EL (cell line): ENCODE measurements at regions not wholly inside any gene's neighbourhood (a gene's known extent, or its start where the extent isn't known, plus 50 kb on each side); places are given as distances from the start of the nearest gene placed in this dataset.

Source experiments
- DNase-seq: peaks from one replicate; pipeline ENCODE4 v3.0.0-alpha.2; 2016

DNA sequence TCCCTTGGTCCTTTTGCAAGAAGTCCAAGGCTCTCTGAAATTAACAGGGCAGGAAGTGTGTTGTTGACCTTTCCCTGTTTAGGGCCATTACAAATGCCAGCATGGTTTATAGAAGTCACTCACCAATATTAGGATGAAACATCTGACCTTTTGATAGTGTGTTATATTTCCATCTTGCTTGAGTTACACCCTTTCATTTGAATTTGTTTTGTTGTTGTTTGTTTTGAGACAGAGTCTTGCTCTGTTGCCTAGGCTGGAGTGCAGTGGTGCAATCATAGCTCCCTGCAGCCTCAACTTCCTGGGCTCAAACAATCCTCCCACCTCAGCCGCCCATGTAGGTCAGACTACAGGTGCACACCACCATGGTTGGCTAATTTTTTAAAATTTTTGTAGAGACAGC lies 241.1 kb upstream of the USP9Y start:
- no peak for DNase-seq

DNA sequence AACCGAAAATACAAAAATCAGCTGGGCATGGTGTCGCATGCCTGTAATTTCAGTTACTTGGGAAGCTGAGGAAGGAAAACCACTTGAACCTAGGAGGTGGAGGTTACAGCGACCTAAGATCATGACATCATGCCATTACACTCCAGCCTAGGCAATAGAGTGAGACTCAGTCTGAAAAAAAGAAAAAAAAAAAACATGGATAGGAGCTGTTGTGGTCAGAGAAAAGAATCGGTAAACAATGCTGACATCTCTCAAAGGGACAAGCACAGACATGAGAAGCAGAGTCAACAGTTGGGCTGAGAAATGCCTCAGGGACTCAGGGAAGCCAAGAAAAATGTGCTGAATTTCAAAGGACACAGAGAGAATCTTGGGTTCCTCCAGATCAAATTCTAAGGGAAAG lies 236.9 kb upstream of the USP9Y start:
- no peak for DNase-seq

DNA sequence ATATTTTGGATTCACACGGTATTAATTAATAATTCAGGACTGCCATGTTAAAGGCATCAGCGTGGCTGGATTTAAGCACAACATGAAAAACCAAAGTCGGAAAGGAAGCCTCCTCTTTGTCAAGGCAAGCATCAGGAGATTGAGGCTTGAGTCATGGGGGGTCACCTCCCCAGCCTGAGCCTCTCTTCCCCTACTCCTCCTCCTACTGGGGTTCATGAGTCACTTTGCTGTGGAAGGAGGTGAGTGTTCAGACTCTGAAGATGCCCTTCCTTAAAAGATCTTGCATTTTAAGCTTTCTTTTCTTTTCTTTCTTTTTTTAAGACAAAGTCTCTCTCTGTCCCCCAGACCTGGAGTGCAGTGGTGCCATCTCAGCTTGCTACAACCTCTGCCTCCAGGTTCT lies 235.3 kb upstream of the USP9Y start:
- no peak for DNase-seq

DNA sequence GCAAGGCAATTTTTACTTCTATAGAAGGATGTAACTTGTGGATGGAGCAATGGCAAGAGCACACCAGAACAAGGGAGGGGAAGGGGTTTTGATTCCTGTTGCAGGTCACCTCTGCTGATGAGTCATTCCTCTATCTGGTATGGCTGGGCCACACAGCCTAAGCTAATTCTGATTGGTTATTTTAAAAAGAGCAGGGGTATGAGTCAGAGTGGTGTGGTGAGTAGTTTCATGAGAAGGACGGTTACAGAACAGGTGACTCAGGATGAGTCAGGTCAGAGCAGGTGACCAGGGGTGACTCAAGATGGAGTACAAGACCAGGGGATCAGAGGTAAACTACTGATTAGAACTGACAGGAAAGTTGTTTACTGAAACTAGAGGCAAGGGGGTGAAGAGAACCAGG lies 231.9 kb upstream of the USP9Y start:
- DNase-seq = peak; percentile 9

DNA sequence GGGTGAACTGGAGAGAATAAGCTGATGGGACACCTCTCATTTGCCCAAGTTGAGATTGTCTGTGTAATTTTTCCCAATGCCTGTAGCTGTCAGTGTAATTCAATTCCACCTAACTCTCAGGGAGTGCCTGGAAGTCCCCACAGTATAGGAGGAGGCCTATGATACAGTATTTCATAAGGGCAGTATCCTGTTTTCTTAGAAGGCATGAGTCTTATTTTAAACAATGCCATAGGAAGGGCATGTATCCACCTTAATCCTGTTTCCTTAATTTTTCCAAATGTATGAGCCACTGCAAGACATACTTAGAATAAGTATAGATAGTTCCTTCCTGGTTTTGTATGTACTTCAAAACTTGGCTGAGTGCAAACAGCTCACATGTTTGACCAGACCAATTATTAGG lies 226.6 kb upstream of the USP9Y start:
- no peak for DNase-seq

DNA sequence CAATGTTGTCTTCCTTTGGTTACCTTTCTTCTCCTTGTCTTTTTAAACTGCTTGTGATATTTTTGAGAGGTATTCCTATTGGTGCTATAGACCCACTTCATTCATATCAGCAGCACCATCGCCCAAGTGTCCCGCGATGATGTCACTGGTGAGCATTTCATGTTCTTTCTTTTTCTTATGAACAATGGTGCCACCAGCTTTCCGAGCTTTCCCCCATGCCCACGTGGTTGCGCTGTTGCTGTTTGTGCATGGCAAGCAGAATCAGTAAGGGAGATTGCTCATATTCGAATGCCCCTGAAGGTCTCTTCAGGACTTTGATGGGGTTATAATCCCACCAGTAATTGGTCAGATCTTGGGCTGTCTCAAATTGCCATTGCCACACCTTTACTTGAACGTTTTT lies 221.6 kb upstream of the USP9Y start:
- peak; percentile 63 for DNase-seq

DNA sequence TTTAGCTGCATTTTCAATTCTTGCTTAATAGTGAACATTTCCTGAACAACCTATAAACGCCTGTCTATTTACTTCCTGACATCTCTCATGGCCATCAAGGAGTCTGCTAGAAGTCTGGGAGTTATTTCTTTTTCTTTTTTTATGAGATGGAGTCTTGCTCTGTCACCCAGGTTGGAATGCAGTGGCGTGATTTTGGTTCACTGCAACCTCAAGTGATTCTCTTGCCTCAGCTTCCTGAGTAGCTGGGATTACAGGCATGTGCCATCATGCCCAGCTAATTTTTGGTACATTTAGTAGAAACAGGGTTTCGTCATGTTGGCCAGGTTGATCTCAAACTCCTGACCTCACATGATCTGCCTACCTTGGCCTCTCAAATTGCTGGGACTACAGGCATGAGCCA lies 217.6 kb upstream of the USP9Y start:
- DNase-seq = peak; percentile 39

DNA sequence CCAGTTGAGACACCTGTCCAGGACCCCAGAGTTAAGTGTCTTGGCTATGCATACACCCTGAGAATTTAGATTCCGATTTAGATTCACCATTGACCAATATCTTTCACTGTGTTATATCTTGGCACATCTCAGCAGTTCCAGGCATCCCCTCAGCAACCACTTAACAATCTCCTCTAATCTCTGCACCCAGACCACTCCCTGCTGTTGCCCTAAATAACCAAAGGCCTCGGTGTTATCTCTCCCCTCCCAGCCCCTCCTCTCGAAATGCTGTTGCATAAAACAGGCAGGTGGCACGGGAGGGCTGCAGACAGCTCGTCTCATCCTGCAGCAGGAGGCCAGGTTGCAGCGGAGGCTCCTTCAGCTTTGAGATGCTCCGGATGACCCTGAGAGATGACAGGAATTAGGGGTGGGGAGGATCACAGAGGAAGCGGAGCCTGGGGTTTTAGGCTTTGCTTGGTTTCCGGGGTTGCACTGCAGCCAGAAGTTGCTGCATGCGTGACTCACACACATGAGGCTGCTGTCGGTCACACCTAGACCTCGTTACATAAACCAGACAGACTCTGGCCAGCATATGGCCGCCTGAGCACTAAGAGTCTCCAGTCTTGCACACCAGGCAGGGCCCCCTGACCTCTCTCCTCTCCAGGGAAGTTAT lies 210.3 kb upstream of the USP9Y start:
- peak; percentile 71 for DNase-seq

DNA sequence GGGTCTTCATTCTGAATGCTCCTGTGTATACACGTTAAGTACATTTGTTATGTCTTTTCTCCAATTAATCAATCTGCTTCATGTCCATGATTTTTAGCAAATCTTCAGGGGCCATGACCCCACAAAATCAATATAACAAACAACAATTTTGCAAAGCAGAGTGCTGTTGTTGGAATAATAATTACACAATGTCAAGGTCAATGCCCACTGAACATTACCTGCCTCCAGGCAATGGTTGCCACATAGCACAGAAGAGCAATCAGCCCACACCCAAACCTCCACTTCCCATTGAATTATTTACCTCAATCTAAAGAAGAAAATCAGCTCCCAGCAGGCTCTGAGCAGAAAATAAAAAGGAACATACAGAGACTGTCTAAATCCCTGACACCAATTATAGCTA lies 208.8 kb upstream of the USP9Y start:
- DNase-seq = no peak

DNA sequence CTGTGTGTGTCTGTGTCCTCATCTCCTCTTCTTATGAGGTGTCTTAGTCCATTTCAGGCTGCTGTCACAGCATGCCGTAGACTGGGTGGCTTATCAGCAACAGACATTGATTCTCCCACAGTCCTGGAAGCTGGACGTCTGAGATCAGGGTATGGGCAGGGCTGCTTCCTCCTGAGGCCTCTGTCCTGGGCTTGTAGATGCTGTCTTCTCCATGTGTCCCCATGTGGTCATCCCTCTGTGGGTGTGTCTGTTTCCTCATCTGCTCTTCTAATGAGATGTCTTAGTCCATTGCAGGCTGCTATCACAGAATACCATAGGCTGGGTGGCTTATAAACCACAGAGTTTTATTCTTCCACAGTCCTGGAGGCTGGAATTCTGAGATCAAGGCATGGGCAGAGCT lies 205.0 kb upstream of the USP9Y start:
- DNase-seq = no peak

DNA sequence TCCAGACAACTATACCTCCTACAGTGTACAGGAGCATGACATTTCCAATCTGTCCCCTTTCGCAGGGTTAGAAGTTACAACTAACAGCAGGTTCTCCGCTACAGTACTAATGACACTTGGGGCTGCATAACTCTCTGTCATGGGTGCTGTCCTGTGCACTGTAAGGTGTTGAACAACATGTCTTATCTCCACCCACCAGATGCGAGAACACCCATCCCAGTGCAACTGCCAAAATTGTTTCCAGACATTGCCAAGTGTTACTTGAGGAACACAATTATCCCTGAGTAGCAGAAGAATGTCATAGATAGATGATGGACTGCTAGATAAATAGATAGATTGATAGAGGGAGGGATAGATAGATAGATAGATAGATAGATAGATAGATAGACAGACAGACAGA lies 200.9 kb upstream of the USP9Y start:
- no peak for DNase-seq

DNA sequence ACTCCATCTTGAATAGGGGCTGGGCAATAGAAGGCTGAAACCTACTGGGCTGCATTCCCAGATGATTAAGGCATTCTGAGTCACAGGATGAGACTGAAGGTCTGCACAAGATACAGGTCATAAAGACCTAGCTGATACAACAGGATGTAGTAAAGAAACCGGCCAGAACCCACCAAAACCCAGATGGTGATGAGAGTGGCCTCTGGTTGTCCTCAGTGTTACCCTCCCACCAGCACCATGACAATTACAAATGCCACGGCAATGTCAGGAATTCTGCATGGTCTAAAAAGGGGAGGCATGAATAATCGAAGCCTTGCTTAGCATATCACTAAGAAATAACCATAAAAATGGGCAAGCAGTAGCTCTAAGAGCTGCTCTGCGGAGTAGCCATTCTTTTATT lies 197.0 kb upstream of the USP9Y start:
- DNase-seq = peak; percentile 86

DNA sequence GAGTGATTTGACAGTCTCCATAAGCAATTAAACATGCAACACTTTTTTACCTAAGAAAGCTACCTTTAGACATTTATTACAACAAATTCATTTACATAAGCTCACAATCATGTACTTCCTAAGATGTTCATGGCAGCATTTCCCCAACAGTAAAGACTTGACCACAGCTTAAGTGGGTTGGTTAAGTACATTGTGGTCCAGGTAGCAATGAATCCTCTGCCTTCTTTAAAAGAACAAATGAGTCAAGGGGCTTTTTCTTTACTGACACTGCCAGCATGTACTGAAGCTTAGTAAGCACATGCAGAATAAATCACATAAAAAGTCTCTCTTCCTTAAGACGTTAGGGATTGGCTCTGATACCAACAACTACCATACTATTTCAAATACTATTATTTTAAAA lies 183.7 kb upstream of the USP9Y start:
- DNase-seq = no peak

DNA sequence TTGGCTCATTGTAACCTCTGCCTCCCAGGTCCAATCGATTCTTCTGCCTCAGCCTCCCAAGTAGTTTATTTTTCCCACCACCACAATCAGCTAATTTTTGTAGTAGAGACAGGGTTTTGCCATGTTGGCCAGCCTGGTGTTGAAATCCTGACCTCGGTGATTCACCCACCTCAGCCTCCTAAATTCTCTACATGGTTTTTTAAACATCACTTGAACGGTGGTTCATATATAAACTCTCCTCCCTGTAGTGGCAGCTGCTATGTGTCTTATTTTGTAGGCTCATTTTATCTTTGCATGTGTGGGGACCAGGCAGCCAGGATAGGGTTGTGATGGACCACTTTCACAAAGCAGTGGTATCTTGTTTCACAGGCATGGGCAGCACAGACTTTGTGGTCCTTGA lies 175.8 kb upstream of the USP9Y start:
- DNase-seq = peak; percentile 36

DNA sequence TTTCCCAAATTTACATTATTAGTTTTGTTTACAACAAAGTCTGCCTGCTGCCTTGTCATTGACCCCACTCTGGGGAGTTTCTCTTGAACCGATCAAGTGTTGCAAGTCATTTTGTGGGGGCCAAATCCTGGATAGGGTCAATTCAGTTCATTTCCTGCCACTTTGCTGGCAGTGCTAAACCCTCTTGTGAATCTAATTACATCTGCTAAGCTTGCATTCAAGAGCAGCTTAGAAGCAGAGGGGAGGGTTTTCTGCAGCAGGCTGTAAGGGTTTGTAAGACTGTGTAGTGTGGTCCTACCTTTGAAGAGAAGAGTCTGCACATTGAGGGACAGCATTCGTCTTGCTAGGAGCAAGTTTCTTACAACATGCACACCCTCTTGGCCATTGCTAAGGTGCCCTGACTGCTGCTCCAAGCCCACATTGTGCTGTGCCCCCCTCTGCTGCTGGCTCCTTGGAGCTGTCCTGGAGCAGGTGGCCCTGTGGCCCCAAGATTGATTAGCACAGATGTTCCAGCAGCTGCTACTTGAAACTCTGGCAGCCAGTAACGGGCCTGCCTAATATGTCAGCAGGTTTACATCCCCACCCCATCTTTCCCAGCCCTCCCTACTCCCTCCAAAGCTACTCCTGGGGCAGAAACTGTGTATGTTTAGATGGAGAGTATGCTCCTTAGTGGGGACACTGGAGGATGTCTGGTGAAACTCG lies 174.5 kb upstream of the USP9Y start:
- no peak for DNase-seq

DNA sequence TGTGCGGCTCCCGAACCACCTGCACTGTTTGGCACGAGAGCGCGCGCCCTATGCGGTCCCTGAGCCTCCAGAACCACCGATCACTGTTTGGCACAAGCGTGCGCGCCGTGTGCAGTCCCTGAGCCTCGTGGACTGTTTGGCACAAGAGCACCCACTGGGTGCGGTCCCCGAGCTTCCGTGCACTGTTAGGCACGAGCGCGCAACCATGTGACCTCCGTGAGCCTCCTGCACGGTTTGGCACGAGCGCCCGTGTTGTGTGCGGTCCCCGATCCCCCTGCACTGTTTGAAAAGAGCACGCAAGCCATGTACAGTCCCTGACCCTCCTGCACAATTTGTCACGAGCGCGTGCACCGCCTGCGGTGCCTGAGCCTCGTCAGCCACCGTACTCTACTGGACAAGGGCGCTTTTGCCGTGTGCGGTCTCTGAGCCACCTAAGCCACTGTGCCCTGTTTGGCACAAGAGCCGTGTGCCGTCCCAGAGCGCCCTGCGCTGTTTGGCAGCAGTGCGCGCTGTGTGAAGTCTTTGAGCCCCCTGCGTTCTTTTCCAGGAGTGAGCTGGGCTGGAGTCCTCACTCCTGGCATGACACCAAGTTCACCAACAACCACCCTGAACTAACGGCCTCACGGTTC lies 163.7 kb upstream of the USP9Y start:
- DNase-seq = peak; percentile 39

DNA sequence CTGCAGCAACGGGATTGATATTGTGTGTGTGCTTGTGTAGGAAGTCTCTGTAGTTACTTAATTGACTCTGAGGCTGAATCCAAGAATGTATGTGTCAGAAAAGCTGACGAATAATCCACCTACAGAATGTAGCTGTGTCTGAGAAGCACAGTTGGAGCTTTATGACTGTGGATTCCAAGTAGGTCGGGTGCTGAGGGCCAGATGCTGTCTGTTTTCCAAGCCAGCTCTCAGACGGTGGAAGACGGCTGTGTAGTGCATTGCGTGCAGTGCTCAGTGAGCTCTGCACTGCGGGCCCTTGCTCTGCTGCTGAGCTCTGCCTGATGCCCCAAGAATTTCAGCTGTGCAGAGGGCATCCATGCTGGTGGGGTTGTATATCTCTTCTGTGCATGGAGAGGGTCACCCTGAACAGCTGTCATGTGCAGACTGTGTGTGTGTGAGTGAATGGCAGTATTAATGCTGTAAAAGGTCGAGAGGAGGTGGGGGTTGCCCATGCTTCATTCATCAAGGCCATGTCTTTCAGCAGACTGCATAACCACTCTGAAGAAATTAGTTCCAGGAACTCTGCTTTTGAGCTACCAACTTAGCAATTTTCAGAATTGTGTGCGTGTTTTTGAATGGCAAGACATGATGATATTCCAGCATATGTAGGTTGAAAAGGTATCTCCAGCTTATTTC lies 154.1 kb upstream of the USP9Y start:
- no peak for DNase-seq

DNA sequence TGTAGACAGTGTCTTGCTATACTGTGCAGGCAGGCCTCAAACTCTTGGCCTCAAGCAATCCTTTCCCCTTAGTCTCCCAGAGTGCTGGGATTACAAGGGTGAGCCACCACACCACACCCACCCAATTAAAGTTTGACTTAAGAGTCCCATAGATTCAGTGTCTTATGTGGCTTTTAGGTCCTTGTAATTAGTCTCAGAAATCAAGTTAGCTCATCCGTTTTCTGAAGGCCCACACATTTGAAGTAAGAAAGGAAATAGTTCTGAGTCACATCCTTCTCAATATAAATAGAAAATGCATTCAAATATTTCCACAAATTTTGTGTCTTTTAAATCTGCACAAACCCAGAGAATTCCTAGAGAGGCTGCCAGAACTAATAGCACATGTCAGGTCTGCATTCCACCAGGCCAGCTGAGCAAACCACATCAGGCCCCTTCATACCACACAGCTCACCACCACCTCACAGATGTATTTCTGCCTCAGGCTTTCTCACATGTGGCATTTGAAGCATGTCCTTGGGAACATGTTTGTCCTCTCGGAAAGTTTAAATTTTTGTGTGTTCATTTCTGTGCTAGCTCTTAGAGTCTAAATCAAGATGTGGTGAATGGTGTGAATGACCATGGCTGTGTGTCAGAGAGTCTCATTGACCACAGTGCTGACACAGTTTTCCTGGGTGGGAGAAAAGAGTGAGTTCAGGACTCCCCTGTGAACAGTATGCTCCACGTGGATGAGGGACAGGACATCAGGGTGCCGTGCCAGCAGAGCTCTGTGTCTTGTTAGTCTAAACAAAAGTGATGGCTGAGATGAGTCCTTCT lies 148.4 kb upstream of the USP9Y start:
- peak; percentile 94 for DNase-seq

DNA sequence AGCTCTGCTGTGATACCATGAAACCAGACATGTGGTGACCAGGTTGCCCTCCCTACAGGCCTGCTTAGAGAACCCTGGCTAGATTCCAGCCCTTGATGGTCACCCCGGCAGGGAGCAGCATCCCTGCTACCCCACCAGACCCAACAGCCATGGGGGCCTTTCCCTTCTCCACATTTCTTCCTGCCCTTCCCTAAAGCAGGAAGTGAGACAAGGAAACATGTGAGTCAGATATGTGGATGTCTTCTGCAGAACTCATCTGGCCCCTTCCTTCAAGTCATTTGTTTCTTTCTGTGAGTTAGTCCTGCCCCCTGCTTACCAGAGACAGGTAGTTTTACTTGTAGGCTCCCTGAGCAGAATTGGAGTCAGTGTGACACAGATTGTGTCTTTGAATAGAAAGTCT lies 147.1 kb upstream of the USP9Y start:
- peak; percentile 81 for DNase-seq

DNA sequence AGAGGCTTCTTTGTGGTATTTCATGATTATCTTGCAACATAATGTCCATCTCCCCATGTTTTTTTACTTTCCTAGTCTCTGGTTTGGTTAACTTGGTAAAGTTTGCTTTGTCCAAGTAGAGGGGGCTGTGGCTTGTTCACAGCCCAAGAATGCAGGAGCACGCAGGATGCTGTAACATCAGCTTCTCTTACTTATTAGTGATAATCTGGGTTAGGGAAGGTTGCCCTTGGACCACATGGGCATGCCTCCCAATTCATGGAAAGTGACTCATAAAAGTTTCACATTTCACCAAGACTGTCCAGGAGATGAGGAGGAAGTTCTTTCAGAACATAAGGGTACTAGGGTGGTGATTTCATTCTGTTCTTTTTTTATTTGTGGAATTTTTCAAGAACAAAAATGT lies 146.0 kb upstream of the USP9Y start:
- DNase-seq = peak; percentile 90

DNA sequence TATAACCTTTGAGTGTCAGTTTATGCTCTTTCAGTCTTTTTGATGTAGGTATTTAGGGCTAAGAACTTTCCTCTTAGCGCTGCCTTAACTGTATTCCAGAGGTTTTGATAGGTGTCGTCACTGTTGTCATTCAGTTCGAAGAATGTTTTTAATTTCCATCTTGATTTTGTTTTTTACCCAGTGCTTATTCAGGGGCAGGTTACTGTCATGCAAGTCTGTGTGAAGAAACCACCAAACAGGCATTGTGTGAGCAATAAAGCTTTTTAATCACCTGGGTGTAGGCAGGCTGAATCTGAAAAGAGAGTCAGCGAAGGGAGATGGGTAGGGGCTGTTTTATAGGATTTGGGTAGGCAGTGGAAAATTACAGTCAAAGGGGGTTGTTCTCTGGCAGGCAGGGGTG lies 142.0 kb upstream of the USP9Y start:
- DNase-seq = no peak

DNA sequence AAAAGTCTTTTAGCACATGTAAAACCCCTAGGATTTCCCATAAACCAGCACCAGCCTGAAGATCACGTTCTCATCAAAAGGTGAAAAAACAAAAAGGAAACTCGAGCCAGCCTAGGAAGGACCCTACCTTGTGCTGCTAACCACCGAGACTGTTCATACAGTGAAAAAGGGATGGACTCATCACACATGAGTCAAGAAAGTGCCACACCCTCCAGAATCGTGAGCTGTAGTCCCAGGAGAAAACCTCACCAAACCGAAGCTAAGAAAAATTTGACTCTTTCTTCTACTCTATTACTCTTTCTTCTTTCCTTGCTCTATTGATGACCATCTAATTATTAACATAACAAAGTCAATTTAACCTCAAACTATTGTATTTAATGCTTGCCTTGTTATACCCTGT lies 124.8 kb upstream of the USP9Y start:
- no peak for DNase-seq
